ENCODE measurements at regions not wholly inside any gene's neighbourhood (a gene's known extent, or its start where the extent isn't known, plus 50 kb on each side); places are given as distances from the start of the nearest gene placed in this dataset.

DNA sequence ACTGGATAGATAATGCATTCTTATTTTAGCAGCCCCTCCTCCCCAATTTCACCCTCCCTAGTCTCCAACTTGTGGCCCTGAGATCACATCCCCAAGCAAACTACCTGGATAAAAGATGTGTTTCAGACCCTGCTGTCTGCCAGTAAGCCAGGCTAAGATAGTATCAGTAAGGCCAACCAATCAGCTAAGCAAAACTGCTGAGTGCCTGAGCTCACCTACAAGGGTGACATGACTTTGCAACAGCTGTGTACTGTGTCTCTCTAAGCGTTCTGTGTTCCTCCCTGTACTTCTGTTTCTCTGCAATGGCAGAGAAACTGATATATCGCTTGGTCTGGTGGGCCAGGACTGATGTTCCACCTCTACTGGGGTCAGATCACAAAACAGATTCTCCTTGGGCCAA is 224.9 kb downstream of the BTG1 start:
- TF ChIP-seq, protein P1, sequence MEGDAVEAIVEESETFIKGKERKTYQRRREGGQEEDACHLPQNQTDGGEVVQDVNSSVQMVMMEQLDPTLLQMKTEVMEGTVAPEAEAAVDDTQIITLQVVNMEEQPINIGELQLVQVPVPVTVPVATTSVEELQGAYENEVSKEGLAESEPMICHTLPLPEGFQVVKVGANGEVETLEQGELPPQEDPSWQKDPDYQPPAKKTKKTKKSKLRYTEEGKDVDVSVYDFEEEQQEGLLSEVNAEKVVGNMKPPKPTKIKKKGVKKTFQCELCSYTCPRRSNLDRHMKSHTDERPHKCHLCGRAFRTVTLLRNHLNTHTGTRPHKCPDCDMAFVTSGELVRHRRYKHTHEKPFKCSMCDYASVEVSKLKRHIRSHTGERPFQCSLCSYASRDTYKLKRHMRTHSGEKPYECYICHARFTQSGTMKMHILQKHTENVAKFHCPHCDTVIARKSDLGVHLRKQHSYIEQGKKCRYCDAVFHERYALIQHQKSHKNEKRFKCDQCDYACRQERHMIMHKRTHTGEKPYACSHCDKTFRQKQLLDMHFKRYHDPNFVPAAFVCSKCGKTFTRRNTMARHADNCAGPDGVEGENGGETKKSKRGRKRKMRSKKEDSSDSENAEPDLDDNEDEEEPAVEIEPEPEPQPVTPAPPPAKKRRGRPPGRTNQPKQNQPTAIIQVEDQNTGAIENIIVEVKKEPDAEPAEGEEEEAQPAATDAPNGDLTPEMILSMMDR (IDR thresholded peaks at IDR 0.05; ENCODE audit: insufficient read depth, low read length, severe bottlenecking): no peak
- DNase-seq (ENCODE audit: low read depth): no peak
- Histone ChIP-seq H3K36me3 (ENCODE audit: control insufficient read depth, insufficient read depth, low read length) (no peaks in the 10 kb centered on the region), H3K27me3 (ENCODE audit: control insufficient read depth, insufficient read depth, low read length) (no peaks in the 10 kb centered on the region), H3K4me3 (ENCODE audit: low read depth, low read length) (no peak overlapping the region)
- peak; percentile 72 for FAIRE-seq

DNA sequence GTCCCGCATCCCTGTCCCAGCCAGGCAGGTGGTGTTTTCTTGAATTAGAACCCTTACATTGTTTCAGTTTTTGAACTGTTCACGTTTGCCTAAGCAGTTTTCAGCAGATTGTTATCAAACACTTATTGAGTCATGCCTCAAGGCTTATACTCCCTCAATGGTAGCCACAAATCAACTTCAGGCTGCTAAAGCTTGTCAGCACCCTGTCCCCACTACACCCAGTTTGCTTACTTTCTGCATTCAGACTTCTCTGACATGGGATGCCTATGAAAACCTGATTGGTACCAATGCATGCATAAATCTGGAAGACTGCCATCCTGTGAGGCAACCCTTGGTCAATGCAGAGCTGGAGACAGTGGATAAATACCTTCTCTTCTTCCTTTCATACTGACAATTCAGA is 225.4 kb downstream of the BTG1 start:
- Histone ChIP-seq H3K4me3 (ENCODE audit: low read depth, low read length) (no peak overlapping the region), H3K36me3 (ENCODE audit: control insufficient read depth, insufficient read depth, low read length) (no peaks in the 10 kb centered on the region), H3K27me3 (ENCODE audit: control insufficient read depth, insufficient read depth, low read length) (no peaks in the 10 kb centered on the region)
- TF ChIP-seq, protein P1 (IDR thresholded peaks at IDR 0.05; ENCODE audit: insufficient read depth, low read length, severe bottlenecking): no peak
- peak; percentile 76 for FAIRE-seq
- peak; percentile 21 for DNase-seq (ENCODE audit: low read depth)

DNA sequence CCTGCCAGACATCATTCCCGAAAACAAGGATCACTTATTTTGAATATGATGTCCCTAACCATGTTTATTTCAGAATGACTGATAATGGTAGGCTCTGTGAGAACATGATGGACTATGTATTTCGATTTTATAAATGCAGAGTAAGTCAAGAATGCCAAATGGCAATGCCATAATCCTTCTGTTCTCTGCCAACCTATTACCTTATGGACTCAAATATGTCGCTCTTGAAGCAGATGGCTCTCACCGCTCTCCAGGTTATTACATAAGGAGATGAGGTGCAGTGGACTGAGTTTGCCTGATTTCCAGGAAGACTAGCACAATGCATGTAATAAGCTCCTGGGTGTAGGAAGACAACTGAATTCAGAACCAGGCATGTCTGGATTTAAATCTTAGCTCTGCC is 227.2 kb downstream of the BTG1 start:
- TF ChIP-seq, protein P1 (IDR thresholded peaks at IDR 0.05; ENCODE audit: insufficient read depth, low read length, severe bottlenecking): no peak
- DNase-seq (ENCODE audit: low read depth) (no peak), FAIRE-seq (no peak)
- Histone ChIP-seq H3K4me3 (ENCODE audit: low read depth, low read length) (no peak overlapping the region), H3K36me3 (ENCODE audit: control insufficient read depth, insufficient read depth, low read length) (no peaks in the 10 kb centered on the region), H3K27me3 (ENCODE audit: control insufficient read depth, insufficient read depth, low read length) (no peaks in the 10 kb centered on the region)

DNA sequence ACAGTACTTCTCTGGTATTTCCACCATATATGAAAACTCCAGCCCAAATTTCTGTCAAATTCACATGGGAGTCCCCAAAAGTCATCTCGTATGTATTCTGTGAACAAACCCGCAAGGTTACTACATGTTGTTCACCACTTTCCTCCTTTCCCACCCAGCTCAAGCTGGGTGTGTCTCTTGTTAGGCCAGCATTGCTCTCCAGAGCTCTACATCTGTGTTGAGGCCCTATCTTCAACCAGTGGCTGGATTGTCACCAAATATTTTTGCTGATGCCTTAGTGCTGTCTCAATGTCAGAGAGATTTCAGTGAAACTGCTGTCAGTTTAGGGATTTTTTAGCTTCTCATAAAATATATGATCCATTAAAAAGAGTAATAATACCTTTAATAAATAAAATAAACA is 230.9 kb downstream of the BTG1 start:
- TF ChIP-seq, protein P1 (IDR thresholded peaks at IDR 0.05; ENCODE audit: insufficient read depth, low read length, severe bottlenecking): no peak
- H3K36me3 ChIP-seq (ENCODE audit: control insufficient read depth, insufficient read depth, low read length): no peaks in the 10 kb centered on the region
- H3K4me3 ChIP-seq (ENCODE audit: low read depth, low read length): no peak overlapping the region
- FAIRE-seq (no peak), DNase-seq (ENCODE audit: low read depth) (no peak)
- no peaks in the 10 kb centered on the region for H3K27me3 ChIP-seq (ENCODE audit: control insufficient read depth, insufficient read depth, low read length)

DNA sequence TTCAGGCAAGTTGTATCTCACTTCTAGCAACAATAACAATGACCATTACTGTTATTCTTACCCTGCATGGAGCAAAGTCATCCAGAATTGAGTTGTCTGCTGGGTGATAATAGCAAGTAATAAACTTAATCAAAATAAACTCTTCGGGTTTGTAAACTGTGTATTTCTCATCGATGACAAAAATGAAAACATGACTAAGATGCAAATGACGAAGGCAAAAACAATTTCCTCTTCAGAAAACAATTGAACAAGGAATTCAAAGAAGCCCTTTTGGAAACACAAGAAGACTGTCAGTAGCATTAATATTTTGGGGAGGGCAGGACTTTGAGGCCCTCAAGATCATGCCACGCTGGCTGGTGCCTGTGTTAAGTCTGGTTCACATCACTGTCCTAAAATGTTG is 232.0 kb downstream of the BTG1 start:
- Histone ChIP-seq H3K36me3 (ENCODE audit: control insufficient read depth, insufficient read depth, low read length) (no peaks in the 10 kb centered on the region), H3K4me3 (ENCODE audit: low read depth, low read length) (no peak overlapping the region), H3K27me3 (ENCODE audit: control insufficient read depth, insufficient read depth, low read length) (no peaks in the 10 kb centered on the region)
- no peak for FAIRE-seq
- TF ChIP-seq, protein P1 (IDR thresholded peaks at IDR 0.05; ENCODE audit: insufficient read depth, low read length, severe bottlenecking): no peak
- no peak for DNase-seq (ENCODE audit: low read depth)

DNA sequence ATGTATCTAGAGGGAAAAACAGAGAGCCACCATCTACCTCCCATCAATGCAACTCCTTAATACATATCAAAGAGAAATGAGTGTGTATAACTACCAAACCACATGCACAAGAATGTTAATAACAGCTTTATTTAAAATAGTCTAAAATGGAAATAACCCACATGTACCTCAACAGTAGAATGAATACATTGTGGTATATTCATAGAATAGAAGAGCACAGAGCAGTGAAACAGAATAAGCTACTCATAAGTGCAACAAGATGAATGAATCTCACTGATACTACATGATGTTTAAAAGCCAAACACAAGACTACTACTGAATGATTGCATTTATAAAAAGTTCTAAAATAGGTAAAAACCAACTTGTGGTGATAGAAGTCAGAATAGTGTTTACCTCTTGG is 232.5 kb downstream of the BTG1 start:
- FAIRE-seq (no peak), DNase-seq (ENCODE audit: low read depth) (no peak)
- Histone ChIP-seq H3K4me3 (ENCODE audit: low read depth, low read length) (no peak overlapping the region), H3K36me3 (ENCODE audit: control insufficient read depth, insufficient read depth, low read length) (no peaks in the 10 kb centered on the region), H3K27me3 (ENCODE audit: control insufficient read depth, insufficient read depth, low read length) (no peaks in the 10 kb centered on the region)
- TF ChIP-seq, protein P1 (IDR thresholded peaks at IDR 0.05; ENCODE audit: insufficient read depth, low read length, severe bottlenecking): no peak

Measured in bronchial epithelial cell (primary cell).